ENCODE measurements at regions not wholly inside any gene's neighbourhood (a gene's known extent, or its start where the extent isn't known, plus 50 kb on each side); places are given as distances from the start of the nearest gene placed in this dataset.

GRCh38 chr10:85542936-85543730, 823.5 kb downstream of the GRID1 start:
- no peaks in the 10 kb centered on the region for H3F3A ChIP-seq (replicated peaks; ENCODE audit: low read depth)
- no peaks in the 10 kb centered on the region for H3K79me2 ChIP-seq (replicated peaks; ENCODE audit: insufficient read depth)
- TF ChIP-seq ZNF114 (CRISPR knock-in tag; IDR thresholded peaks at IDR 0.05): no peak
- TF ChIP-seq POLR2AphosphoS5 (IDR thresholded peaks at IDR 0.05; ENCODE audit: low read depth): no peak
- no peak for TF ChIP-seq REST (IDR thresholded peaks at IDR 0.05; ENCODE audit: unreplicated experiment)
- TF ChIP-seq STAT1 (IDR thresholded peaks at IDR 0.05; ENCODE audit: unreplicated experiment): no peak
- no peak overlapping the region for H3K27ac Mint-ChIP-seq
- ATAC-seq (no peak), DNase-seq (ENCODE audit: low spot score) (no peak)
- H3K9me2 ChIP-seq (ENCODE audit: insufficient read depth): no peaks in the 10 kb centered on the region
- peaks cover 4% of the 10 kb centered on the region; the same call in 1 of the 2 replicates for H3K4me1 ChIP-seq (ENCODE audit: insufficient read depth)
- no peaks in the 10 kb centered on the region for H3K36me3 ChIP-seq (ENCODE audit: insufficient read depth)
- no peak overlapping the region for H3K4me2 ChIP-seq
- no peaks in the 10 kb centered on the region for H3K27me3 ChIP-seq (ENCODE audit: insufficient read depth)
- H3K27me3 Mint-ChIP-seq (ENCODE audit: insufficient read depth, low read depth, poor library complexity): peaks cover 3% of the 10 kb centered on the region
- H2AFZ ChIP-seq: no peak overlapping the region
- H3K27ac ChIP-seq (ENCODE audit: low read depth): no peak overlapping the region
- peaks cover 9% of the 10 kb centered on the region; the same call in 2 of the 3 replicates for H3K36me3 Mint-ChIP-seq (ENCODE audit: low read depth)
- H4K20me1 ChIP-seq (replicated peaks; ENCODE audit: insufficient read depth): no peaks in the 10 kb centered on the region
- H3K4me1 Mint-ChIP-seq: peaks cover 11% of the 10 kb centered on the region; the same call in 2 of the 3 replicates
- H3K4me3 Mint-ChIP-seq: no peak overlapping the region
- no peak overlapping the region for H3K4me3 ChIP-seq
- H3K9me3 Mint-ChIP-seq: peaks cover 83% of the 10 kb centered on the region

GRCh38 chr10:85544956-85545355, 821.6 kb downstream of the GRID1 start:
- peaks cover 3% of the 10 kb centered on the region for H3K27me3 Mint-ChIP-seq (ENCODE audit: insufficient read depth, low read depth, poor library complexity)
- H3K9me3 Mint-ChIP-seq: peaks cover 89% of the 10 kb centered on the region
- no peak overlapping the region for H3K4me3 Mint-ChIP-seq
- H3K4me1 Mint-ChIP-seq: peaks cover 17% of the 10 kb centered on the region
- Histone ChIP-seq H3K27me3 (ENCODE audit: insufficient read depth) (no peaks in the 10 kb centered on the region), H3K36me3 (ENCODE audit: insufficient read depth) (no peaks in the 10 kb centered on the region), H3K79me2 (replicated peaks; ENCODE audit: insufficient read depth) (no peaks in the 10 kb centered on the region), H3K9me2 (ENCODE audit: insufficient read depth) (no peaks in the 10 kb centered on the region), H2AFZ (no peak overlapping the region), H3F3A (replicated peaks; ENCODE audit: low read depth) (no peaks in the 10 kb centered on the region), H3K27ac (ENCODE audit: low read depth) (no peak overlapping the region), H3K4me3 (no peak overlapping the region), H4K20me1 (replicated peaks; ENCODE audit: insufficient read depth) (no peaks in the 10 kb centered on the region), H3K4me2 (no peak overlapping the region), H3K4me1 (ENCODE audit: insufficient read depth) (no peaks in the 10 kb centered on the region)
- ATAC-seq: no peak
- H3K36me3 Mint-ChIP-seq (ENCODE audit: low read depth): peaks cover 7% of the 10 kb centered on the region; the same call in 2 of the 3 replicates
- H3K27ac Mint-ChIP-seq: no peak overlapping the region
- DNase-seq (ENCODE audit: low spot score): no peak
- TF ChIP-seq NANOG (IDR thresholded peaks at IDR 0.05; ENCODE audit: borderline replicate concordance): no peak
- no peak for TF ChIP-seq CREB1 (CRISPR knock-in tag; IDR thresholded peaks at IDR 0.05; ENCODE audit: low read depth)
- no peak for TF ChIP-seq POLR2AphosphoS5 (IDR thresholded peaks at IDR 0.05; ENCODE audit: low read depth)
- TF ChIP-seq JUNB (IDR thresholded peaks at IDR 0.05; ENCODE audit: unreplicated experiment): no peak
- no peak for TF ChIP-seq EZH2 (IDR thresholded peaks at IDR 0.05; ENCODE audit: low read depth, unreplicated experiment)
- no peak for TF ChIP-seq ETS1 (IDR thresholded peaks at IDR 0.05)
- no peak for TF ChIP-seq ZNF462 (CRISPR knock-in tag; IDR thresholded peaks at IDR 0.05)
- TF ChIP-seq ZNF114 (CRISPR knock-in tag; IDR thresholded peaks at IDR 0.05): no peak
- no peak for TF ChIP-seq STAT1 (IDR thresholded peaks at IDR 0.05; ENCODE audit: unreplicated experiment)

Measured in GM23338 (cell line).